HL-60 (cell line): ENCODE measurements at regions not wholly inside any gene's neighbourhood (a gene's known extent, or its start where the extent isn't known, plus 50 kb on each side); places are given as distances from the start of the nearest gene placed in this dataset.

ENCODE experiments used
- DNase-seq, 2 experiments: peaks; one replicate each; pipeline ENCODE4 v3.0.0-alpha.2; 2010 to 2020; ENCODE audit warnings: low read depth in 1 of 2, low spot score in 1 of 2
- H3K27ac ChIP-seq: fragments of 250-450 bp; sonication (Bioruptor Pico); replicated peaks from 2 replicates; pipeline ENCODE4 v1.5.1; 2020; ENCODE audit warnings: mild to moderate bottlenecking, moderate library complexity
- H3K27me3 ChIP-seq: fragments of 250-450 bp; sonication (Bioruptor Pico); 2 replicates; pipeline ENCODE4 v1.5.1; 2021; ENCODE audit warnings: mild to moderate bottlenecking, moderate library complexity; ENCODE audit not compliant: insufficient read depth, poor library complexity, severe bottlenecking
- H3K4me3 ChIP-seq: replicated peaks from 2 replicates; pipeline ENCODE4 v1.5.1; 2011; ENCODE audit warnings: mild to moderate bottlenecking, control low read depth, low read length; ENCODE audit not compliant: insufficient read depth
- CTCF ChIP-seq: IDR thresholded peaks from one replicate; pipeline ENCODE4 v1.5.1; 2011; ENCODE audit warnings: low read length, control low read depth, inconsistent platforms; ENCODE audit not compliant: insufficient read depth
- GABPA ChIP-seq: IDR thresholded peaks from 2 replicates; pipeline ENCODE4 v1.6.1; 2012; ENCODE audit warnings: low read depth
- POLR2AphosphoS5 ChIP-seq: IDR thresholded peaks from 2 replicates; pipeline ENCODE4 v1.6.1; 2012; ENCODE audit warnings: low read depth
- REST ChIP-seq: IDR thresholded peaks from 2 replicates; pipeline ENCODE4 v1.6.1; 2012; ENCODE audit warnings: low read depth; ENCODE audit not compliant: insufficient replicate concordance
- SPI1 ChIP-seq: IDR thresholded peaks from 2 replicates; pipeline ENCODE4 v1.6.1; 2012; ENCODE audit warnings: low read depth, mild to moderate bottlenecking, borderline replicate concordance

GRCh38 chr11:119878990-119879389 is 150.0 kb upstream of the NECTIN1 start:
- no peak for DNase-seq
- no peak overlapping the region for H3K27ac ChIP-seq

GRCh38 chr11:119876841-119877240 is 147.8 kb upstream of the NECTIN1 start:
- Histone ChIP-seq H3K27ac (no peak overlapping the region), H3K4me3 (no peak overlapping the region), H3K27me3 (peaks cover under 1% of the 10 kb centered on the region)
- no peak for DNase-seq
- TF ChIP-seq CTCF, result no peak

More at GRCh38 chr11:119878990-119879389, 150.0 kb upstream of the NECTIN1 start:
- no peak for TF ChIP-seq GABPA
- TF ChIP-seq POLR2AphosphoS5, result no peak
- no peak for TF ChIP-seq CTCF
- no peak for TF ChIP-seq REST
- TF ChIP-seq SPI1, result no peak
- Histone ChIP-seq H3K4me3 (no peak overlapping the region), H3K27me3 (peaks cover 6% of the 10 kb centered on the region)

GRCh38 chr11:119875841-119876600 is 147.0 kb upstream of the NECTIN1 start:
- H3K27ac ChIP-seq, result no peak overlapping the region
- peaks cover 1% of the 10 kb centered on the region for H3K27me3 ChIP-seq
- no peak overlapping the region for H3K4me3 ChIP-seq
- no peak for TF ChIP-seq POLR2AphosphoS5
- no peak for TF ChIP-seq GABPA
- no peak for TF ChIP-seq SPI1
- no peak for TF ChIP-seq REST
- no peak for TF ChIP-seq CTCF
- DNase-seq, result no peak
